ENCODE measurements at regions not wholly inside any gene's neighbourhood (a gene's known extent, or its start where the extent isn't known, plus 50 kb on each side); places are given as distances from the start of the nearest gene placed in this dataset.

GRCh38 chr16:16790597-16790996 lies 411.7 kb downstream of the NPIPA7 start:
- DNase-seq (ENCODE audit: low read depth) = no peak

- no peak for DNase-seq (ENCODE audit: low read depth)
Measured at GRCh38 chr16:16791051-16791450, 412.1 kb downstream of the NPIPA7 start.

DNA sequence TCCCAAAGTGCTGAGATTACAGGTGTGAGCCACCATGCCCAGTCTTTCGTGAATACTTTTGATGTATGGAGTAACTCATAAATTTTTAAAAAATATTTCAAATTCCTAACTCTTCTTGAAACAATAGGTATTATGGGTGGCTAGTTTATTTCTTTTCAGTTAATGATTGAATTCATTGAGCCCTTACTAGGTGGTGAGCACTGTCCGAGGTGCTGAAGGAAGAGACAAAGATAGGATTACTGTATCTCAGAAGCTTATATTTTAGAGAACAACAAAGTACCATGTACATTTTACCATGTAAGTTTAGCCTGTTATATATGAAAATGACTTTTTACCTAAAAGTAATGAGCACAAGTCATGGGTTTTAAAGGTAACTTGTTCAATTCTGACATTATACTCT lies 418.3 kb downstream of the NPIPA7 start:
- no peak for DNase-seq (ENCODE audit: low read depth)

DNA sequence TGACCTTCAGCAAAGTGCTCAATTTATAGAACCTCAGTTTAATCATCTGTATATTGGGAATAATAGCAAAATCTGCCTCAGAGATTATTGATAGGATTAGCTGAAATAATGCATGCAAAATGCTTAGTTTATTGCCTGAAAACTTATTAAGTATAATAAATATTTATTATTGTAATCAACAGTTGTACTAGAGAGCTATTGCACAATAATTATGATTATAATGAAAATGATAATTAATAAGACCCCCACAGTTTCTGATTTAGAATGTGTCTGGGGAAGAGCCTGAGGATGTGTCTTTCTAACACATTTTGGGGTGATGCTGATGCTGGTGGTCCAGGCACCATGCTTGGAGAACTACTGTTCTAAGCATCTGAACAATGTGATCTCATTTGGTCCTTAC lies 419.6 kb downstream of the NPIPA7 start:
- no peak for DNase-seq (ENCODE audit: low read depth)

DNA sequence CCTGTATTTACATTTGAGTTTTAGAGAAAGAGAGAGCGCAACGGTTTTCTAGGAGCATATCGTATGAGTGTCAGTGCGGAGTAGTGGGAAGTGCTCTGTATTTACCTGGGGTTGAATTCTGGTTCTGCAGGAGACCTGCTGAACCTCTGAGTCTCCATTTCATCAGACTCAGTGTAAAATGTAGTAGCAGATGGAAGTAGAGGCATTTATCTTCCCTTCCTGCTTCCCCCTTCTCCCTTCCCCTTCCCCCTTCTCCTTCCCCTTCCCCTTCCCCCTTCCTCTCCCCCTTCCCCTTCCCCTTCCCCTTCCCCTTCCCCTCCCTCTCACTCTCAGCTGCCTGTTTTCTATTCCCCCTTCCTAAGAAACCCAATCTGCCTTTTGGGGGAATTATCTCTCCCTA lies 426.9 kb downstream of the NPIPA7 start:
- DNase-seq (ENCODE audit: low read depth) = no peak

DNA sequence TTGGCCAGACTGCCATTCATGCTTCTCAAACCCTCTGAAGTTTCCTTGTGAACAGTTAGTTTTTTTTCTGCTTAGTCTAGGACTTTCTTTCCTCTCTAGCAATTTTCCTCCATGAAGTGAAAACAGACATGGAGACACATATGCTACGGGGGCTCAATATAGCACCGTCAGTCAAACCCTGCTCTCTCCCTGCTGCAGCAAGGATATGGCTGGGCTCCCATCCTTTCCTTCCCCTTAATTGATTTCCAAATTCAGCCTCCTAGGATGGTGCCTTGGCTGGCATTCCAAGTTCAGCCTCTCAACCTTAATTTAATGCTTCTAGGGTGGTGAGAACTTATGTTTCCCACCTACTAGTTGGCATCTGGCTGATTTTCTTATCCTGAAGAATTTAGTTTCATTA lies 436.7 kb downstream of the NPIPA7 start:
- DNase-seq (ENCODE audit: low read depth) = no peak

GRCh38 chr16:16817196-16817595 lies 438.3 kb downstream of the NPIPA7 start:
- no peak for DNase-seq (ENCODE audit: low read depth)

GRCh38 chr16:16821261-16821660 lies 442.3 kb downstream of the NPIPA7 start:
- no peak for DNase-seq (ENCODE audit: low read depth)

GRCh38 chr16:16828913-16829398 lies 450.0 kb downstream of the NPIPA7 start:
- no peak for DNase-seq (ENCODE audit: low read depth)

GRCh38 chr16:16830401-16830800 lies 451.5 kb downstream of the NPIPA7 start:
- DNase-seq (ENCODE audit: low read depth) = no peak

DNA sequence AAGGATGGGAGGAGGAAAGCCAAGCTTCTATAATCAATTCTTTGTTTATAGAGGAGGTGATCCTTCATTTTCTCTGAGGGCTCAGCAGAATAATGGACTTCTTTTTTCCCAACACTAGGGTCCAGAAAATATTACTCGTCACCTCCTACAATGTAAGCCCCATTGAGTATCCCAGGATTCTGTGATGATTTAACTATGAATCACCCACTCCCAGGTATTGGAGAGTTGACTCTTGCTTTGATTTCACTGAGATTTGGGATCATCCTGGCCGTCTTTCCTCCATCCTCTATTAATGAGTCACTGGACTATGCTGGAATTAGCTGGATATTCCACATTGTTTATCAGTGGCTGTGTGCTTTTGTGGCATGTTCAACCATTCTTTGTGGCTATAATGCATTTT lies 452.0 kb downstream of the NPIPA7 start:
- no peak for DNase-seq (ENCODE audit: low read depth)

- no peak for DNase-seq (ENCODE audit: low read depth)
Measured at GRCh38 chr16:16833165-16833564, 454.2 kb downstream of the NPIPA7 start.

- DNase-seq (ENCODE audit: low read depth) = no peak
Measured at GRCh38 chr16:16850274-16850673, 471.3 kb downstream of the NPIPA7 start.

- no peak for DNase-seq (ENCODE audit: low read depth)
Measured at GRCh38 chr16:16857012-16857411, 478.1 kb downstream of the NPIPA7 start.

DNA sequence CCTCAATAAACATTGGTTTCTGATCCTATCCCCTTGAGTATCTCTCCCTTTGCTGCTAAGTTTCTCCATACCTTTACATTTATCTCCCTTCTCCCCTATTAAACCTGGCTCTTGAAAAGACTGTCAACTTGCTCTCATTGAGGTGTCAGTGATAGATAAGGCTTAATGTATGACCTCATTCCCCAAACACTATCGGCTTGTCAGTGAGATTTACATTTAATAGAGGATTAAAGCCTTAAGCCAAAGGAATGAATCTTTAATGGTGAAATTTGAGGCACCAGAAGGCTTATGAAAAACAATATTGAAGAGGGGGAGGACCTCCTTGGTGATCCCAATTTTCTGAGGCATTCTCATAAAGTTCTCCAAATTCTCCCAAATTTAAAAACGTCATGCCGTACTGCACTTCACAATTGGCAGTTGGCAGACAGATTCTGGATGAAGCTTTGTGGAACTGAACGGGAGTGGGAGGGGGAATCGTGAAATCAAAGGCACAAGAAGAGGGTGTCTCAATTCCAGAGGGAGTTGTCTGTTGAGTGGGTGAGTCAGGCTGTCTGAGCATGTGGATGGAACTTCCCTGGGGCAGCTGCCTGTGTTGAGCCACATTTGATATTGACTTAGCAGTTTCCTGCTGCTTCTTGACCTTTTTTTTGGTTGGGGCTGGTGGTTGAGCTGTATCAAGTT lies 478.8 kb downstream of the NPIPA7 start:
- no peak for DNase-seq (ENCODE audit: low read depth)

- peak; percentile 5 for DNase-seq (ENCODE audit: low read depth)
Measured at GRCh38 chr16:16861546-16861945, 482.6 kb downstream of the NPIPA7 start.

GRCh38 chr16:16863672-16864071 lies 484.7 kb downstream of the NPIPA7 start:
- DNase-seq (ENCODE audit: low read depth) = no peak

- DNase-seq (ENCODE audit: low read depth) = no peak
Measured at GRCh38 chr16:16864536-16864935, 485.6 kb downstream of the NPIPA7 start.

DNA sequence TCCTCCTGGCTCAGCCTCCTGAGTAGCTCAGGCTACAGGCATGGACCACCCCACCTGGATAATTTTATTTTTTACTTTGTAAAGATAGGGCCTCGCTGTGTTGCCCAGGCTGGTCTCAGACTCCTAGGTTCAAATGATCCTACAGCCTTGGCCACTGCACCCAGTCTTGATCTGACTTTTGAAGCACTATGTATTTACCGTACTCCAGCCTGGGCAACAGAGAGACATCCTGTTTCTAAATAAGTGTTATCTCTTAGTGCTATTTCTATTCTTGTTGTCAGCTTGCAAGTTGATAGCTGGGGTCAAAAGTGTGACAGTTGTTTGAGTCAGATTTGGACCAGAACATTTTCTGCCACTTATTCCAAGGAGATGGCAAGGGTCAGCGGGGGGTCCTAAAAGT lies 486.4 kb downstream of the NPIPA7 start:
- DNase-seq (ENCODE audit: low read depth) = no peak

- DNase-seq (ENCODE audit: low read depth) = no peak
Measured at GRCh38 chr16:16867973-16868372, 489.0 kb downstream of the NPIPA7 start.

- DNase-seq (ENCODE audit: low read depth) = no peak
Measured at GRCh38 chr16:16868727-16869126, 489.8 kb downstream of the NPIPA7 start.

GRCh38 chr16:16869746-16870145 lies 490.8 kb downstream of the NPIPA7 start:
- no peak for DNase-seq (ENCODE audit: low read depth)

- DNase-seq (ENCODE audit: low read depth) = no peak
Measured at GRCh38 chr16:16871196-16871595, 492.3 kb downstream of the NPIPA7 start.

- no peak for DNase-seq (ENCODE audit: low read depth)
Measured at GRCh38 chr16:16877061-16877460, 498.1 kb downstream of the NPIPA7 start.
